ENCODE measurements at regions not wholly inside any gene's neighbourhood (a gene's known extent, or its start where the extent isn't known, plus 50 kb on each side); places are given as distances from the start of the nearest gene placed in this dataset.

DNA sequence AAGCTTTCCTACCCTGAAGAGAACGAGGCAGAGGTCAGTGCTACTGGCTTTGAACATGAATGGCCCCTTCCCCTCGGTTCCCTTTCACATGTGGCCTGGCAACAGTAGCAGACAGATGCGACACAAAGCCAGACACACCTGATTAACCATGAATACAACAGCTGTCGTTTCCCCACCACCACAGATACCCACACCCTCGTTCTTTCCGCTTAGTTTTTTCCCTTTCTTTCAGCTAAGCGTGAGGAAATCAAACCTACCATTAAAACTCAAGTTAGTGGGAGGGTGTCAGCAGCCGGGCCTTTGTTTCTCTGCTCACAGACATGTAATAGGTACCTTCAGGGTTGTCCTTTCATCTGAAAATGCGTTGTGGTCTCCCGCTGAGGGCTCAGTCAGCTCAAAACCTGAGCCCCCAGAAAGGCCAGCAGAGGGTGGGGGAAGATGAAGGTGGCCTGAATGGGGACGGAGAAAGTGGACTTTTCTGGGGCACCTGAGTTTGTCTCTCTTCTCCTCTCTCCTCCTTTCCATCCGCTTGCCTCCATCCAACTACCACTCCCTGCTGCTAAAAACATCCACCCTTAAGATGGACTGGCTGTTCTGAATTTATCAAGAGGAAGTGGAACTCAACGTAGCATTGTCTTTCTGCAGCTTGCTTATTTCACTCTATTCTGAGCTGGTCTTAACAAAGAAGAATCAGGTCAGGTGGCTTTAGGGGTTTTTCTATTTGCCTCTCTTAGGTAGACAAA, 516.6 kb upstream of the JARID2 start:
- ATAC-seq (ENCODE audit: low read depth) (peak; percentile 55), DNase-seq (no peak)
- peaks cover 76% of the 10 kb centered on the region for H3K4me1 Mint-ChIP-seq
- peak overlapping the region; percentile 95 for H3K27ac Mint-ChIP-seq
- peak overlapping the region; percentile 73 for H3K4me3 Mint-ChIP-seq
- H3K36me3 Mint-ChIP-seq (ENCODE audit: low read depth): no peaks in the 10 kb centered on the region
- ChIA-PET CTCF (no interaction called here), POLR2A (interaction anchor here (0.6 to 1.7 kb wide), 8 partner anchors 9 to 595 kb away, joined by 3 to 7 read pairs (median 4); partner anchors contain the start of gene JARID2)
- H3K27me3 Mint-ChIP-seq: no peaks in the 10 kb centered on the region
- TF ChIP-seq, protein P1, sequence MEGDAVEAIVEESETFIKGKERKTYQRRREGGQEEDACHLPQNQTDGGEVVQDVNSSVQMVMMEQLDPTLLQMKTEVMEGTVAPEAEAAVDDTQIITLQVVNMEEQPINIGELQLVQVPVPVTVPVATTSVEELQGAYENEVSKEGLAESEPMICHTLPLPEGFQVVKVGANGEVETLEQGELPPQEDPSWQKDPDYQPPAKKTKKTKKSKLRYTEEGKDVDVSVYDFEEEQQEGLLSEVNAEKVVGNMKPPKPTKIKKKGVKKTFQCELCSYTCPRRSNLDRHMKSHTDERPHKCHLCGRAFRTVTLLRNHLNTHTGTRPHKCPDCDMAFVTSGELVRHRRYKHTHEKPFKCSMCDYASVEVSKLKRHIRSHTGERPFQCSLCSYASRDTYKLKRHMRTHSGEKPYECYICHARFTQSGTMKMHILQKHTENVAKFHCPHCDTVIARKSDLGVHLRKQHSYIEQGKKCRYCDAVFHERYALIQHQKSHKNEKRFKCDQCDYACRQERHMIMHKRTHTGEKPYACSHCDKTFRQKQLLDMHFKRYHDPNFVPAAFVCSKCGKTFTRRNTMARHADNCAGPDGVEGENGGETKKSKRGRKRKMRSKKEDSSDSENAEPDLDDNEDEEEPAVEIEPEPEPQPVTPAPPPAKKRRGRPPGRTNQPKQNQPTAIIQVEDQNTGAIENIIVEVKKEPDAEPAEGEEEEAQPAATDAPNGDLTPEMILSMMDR (IDR thresholded peaks at IDR 0.05): no peak
- intact Hi-C loops (cut with micrococcal nuclease): loop anchor here (2.0 kb wide), 1 partner anchor 520 kb away; no protein-coding TSS in a partner anchor
- H3K9me3 Mint-ChIP-seq: no peaks in the 10 kb centered on the region

DNA sequence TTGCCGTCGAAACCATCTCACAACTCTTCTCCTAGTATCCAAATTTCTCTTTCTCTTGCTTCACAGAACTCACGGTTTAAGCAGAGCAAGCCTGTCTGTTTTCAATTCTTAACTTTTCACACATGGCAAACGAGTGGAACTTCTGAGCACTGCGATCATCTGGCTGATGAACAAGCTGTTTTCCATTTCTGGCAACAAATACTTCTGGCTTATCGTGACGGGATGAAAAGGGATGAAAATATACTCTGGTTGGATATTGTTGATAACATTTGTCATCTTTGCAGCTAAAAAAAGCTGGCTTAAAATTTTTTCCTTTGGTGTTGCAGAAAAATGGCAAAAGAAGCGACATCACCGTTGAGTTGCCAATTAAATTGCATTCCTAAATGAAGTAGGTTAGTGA, 515.2 kb upstream of the JARID2 start:
- ATAC-seq (ENCODE audit: low read depth) (no peak), DNase-seq (no peak)
- TF ChIP-seq, protein P1 (IDR thresholded peaks at IDR 0.05): no peak
- Mint-ChIP-seq H3K27me3 (no peaks in the 10 kb centered on the region), H3K27ac (peak overlapping the region; percentile 95), H3K4me1 (peaks cover 88% of the 10 kb centered on the region), H3K4me3 (no peak overlapping the region), H3K36me3 (ENCODE audit: low read depth) (no peaks in the 10 kb centered on the region), H3K9me3 (no peaks in the 10 kb centered on the region)
- intact Hi-C loops (cut with micrococcal nuclease): loop anchor here (5.0 to 10.0 kb wide), 3 partner anchors 137 to 1394 kb away; partner anchors contain the start of gene MYLIP
- ChIA-PET CTCF (no interaction called here), POLR2A (no interaction called here)

DNA sequence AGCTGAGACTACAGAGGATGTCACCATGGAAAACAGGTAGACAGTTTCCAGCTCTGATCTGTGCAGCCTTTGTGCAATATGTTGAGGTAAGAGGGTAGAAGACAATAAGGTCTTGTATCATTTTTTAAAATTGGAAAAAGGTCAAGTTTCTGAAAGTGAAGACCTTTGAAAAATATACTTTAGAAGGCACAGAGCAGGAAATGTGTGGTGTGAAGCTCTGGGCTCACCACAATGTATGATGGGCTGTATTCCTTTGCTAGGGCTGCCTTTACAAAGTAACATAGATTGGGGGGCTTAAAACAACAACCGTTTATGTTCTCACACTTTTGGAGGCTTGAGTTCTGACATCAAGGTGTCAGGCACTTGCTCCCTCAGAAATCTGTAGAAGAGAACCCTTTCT, 514.3 kb upstream of the JARID2 start:
- Mint-ChIP-seq H3K4me3 (no peak overlapping the region), H3K4me1 (peaks cover 92% of the 10 kb centered on the region), H3K9me3 (no peaks in the 10 kb centered on the region), H3K27me3 (no peaks in the 10 kb centered on the region), H3K27ac (peak overlapping the region; percentile 95), H3K36me3 (ENCODE audit: low read depth) (no peaks in the 10 kb centered on the region)
- TF ChIP-seq, protein P1 (IDR thresholded peaks at IDR 0.05): no peak
- intact Hi-C loops (cut with micrococcal nuclease): loop anchor here (2.0 to 10.0 kb wide), 4 partner anchors 136 to 1393 kb away; partner anchors contain the start of gene MYLIP
- ChIA-PET CTCF (no interaction called here), POLR2A (no interaction called here)
- ATAC-seq (ENCODE audit: low read depth): no peak
- DNase-seq: no peak

DNA sequence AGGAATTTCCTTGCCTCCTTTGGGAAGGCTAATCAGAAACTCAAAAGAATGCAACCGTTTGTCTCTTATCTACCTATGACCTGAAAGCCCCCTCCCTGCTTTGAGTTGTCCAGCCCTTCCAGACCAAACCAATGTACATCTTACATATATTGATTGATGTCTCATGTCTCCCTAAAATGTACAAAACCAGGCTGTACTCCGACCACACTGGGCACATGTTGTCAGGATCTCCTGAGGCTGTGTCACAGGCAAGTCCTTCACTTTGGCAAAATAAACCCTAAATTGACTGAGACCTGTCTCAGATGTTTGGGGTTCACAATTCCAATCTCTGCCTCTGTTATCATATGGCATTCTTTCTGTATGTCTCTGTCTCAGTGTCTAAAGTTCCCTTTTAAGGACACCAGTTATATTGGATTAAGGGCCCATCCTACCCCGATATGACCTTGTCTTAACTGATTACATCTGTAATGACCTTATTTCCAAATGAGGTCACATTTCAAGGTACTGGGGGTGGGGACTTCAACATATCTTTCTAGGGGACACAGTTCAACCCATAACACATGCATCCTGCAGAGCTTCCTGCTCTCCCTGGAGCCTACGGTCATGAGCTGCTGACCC, 513.5 kb upstream of the JARID2 start:
- POLR2A ChIA-PET: no interaction called here
- Mint-ChIP-seq H3K4me3 (peak overlapping the region; percentile 11), H3K36me3 (ENCODE audit: low read depth) (no peaks in the 10 kb centered on the region), H3K9me3 (no peaks in the 10 kb centered on the region), H3K27ac (peak overlapping the region; percentile 76), H3K27me3 (no peaks in the 10 kb centered on the region), H3K4me1 (peaks cover 99% of the 10 kb centered on the region)
- DNase-seq (no peak), ATAC-seq (ENCODE audit: low read depth) (no peak)
- TF ChIP-seq, protein P1 (IDR thresholded peaks at IDR 0.05): no peak
- CTCF ChIA-PET: interaction anchor here (0.6 kb wide), 1 partner anchor 145 kb away, joined by 3 read pairs; no protein-coding TSS in a partner anchor
- intact Hi-C loops (cut with micrococcal nuclease): loop anchor here (2.0 to 10.0 kb wide), 4 partner anchors 135 to 1392 kb away; partner anchors contain the start of gene MYLIP

Data from activated B cell treated with CpG ODN at 0.5 μM for 24 hours (primary cell).